Anterior cingulate cortex (tissue), 58 donors: ENCODE measurements at regions not wholly inside any gene's neighbourhood (a gene's known extent, or its start where the extent isn't known, plus 50 kb on each side); places are given as distances from the start of the nearest gene placed in this dataset.
"Not testable (repeated sequence)": the region's sequence is repeated elsewhere in the genome, so short reads cannot be mapped to it uniquely, and the experiment has no call there.

Experiments used
- DNase-seq, 58 donors: peaks; one replicate each; lab custom pipeline; 2025; lab: John Stamatoyannopoulos, UW

- no peak for DNase-seq
Measured at GRCh38 chr14:54010981-54011380, 54.4 kb upstream of the BMP4 start.

GRCh38 chr14:54023027-54023426 lies 66.4 kb upstream of the BMP4 start:
- no peak for DNase-seq

- no peak for DNase-seq
Measured at GRCh38 chr14:54025661-54026060, 69.0 kb upstream of the BMP4 start.

GRCh38 chr14:54026671-54027070 lies 70.0 kb upstream of the BMP4 start:
- no peak for DNase-seq

GRCh38 chr14:54030996-54031395 lies 74.4 kb upstream of the BMP4 start:
- DNase-seq: not testable (repeated sequence)

DNA sequence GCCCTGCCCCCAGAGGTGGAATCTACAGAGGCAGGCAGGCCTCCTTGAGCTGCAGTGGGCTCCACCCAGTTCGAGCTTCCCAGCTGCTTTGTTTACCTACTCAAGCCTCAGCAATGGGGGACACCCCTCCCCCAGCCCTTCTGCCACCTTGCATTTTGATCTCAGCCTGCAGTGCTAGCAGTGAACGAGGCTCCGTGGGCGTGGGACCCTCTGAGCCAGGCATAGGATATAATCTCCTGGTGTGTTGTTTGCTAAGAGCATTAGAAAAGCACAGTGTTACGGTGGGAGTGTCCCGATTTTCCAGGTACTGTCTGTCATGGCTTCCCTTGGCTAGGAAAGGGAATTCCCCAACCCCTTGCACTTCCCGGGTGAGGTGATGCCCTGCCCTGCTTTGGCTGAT lies 76.7 kb upstream of the BMP4 start:
- not testable (repeated sequence) for DNase-seq

- no peak for DNase-seq
Measured at GRCh38 chr14:54038724-54039123, 82.1 kb upstream of the BMP4 start.

GRCh38 chr14:54039311-54039710 lies 82.7 kb upstream of the BMP4 start:
- DNase-seq: no peak

GRCh38 chr14:54040846-54041245 lies 84.2 kb upstream of the BMP4 start:
- DNase-seq: no peak

- DNase-seq: no peak
Measured at GRCh38 chr14:54046250-54046649, 89.6 kb upstream of the BMP4 start.

GRCh38 chr14:54047645-54048308 lies 91.2 kb upstream of the BMP4 start:
- no peak for DNase-seq

GRCh38 chr14:54048311-54048710 lies 91.7 kb upstream of the BMP4 start:
- no peak for DNase-seq

- DNase-seq: no peak
Measured at GRCh38 chr14:54048736-54049135, 92.1 kb upstream of the BMP4 start.

DNA sequence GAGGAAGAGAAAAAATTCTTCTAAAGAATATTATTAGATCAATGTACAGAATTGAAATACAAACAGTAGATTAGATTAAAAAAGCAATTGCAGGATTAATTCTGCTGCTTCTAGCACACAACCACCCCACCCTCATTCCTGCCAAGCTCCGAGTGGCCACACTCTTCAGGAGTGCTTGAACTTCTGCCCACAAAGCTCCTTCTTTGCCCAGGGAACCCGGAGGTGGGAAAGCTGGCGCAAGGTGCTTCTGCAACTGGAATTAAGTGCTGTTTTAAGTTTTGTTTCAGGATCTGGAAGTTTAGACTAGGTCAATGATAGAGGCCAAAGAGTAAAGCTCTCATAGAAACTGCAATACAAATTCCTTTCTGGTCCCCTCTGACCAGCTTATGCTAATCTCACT lies 94.1 kb upstream of the BMP4 start:
- no peak for DNase-seq

- DNase-seq: no peak
Measured at GRCh38 chr14:54052696-54053385, 96.2 kb upstream of the BMP4 start.

DNA sequence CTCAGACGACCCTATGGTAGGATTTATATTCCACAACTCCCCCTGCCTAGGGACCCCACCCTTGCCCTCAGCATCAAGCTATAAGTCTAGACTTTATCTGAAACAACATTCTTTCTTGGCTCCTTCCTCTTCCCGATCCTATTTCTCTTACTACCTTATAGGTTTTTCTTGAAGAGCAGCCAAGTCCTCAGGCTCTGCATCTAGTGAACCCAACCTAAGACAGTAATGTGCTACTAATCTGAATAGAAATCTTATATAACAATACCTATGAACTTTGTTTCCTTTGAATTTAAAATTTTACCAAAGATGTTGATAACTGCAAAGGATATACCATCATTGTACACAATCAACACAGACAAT lies 96.7 kb upstream of the BMP4 start:
- DNase-seq: no peak

DNA sequence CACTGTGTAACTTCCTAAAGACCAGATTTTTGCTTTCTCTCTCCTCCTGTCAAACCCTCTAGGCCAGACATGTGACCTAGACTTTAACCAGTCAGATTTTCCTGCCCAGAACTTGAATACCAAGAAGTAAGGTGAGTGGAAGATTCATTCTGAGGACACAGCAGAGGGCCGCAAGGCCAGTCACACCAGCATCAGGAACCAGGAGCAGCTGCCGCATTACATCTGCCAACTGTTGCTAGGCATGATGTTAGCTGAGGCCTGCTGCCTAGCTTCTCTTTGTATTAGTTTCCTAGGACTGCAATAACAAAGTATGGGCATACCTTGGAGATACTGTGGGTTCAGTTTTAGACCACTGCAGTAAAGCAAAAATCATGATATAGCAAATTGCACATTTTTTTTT lies 101.9 kb upstream of the BMP4 start:
- no peak for DNase-seq

- no peak for DNase-seq
Measured at GRCh38 chr14:54083549-54084239, 127.1 kb upstream of the BMP4 start.

- DNase-seq: no peak
Measured at GRCh38 chr14:54085232-54085761, 128.7 kb upstream of the BMP4 start.

- no peak for DNase-seq
Measured at GRCh38 chr14:54085841-54086240, 129.2 kb upstream of the BMP4 start.

GRCh38 chr14:54086767-54087166 lies 130.1 kb upstream of the BMP4 start:
- DNase-seq: no peak

DNA sequence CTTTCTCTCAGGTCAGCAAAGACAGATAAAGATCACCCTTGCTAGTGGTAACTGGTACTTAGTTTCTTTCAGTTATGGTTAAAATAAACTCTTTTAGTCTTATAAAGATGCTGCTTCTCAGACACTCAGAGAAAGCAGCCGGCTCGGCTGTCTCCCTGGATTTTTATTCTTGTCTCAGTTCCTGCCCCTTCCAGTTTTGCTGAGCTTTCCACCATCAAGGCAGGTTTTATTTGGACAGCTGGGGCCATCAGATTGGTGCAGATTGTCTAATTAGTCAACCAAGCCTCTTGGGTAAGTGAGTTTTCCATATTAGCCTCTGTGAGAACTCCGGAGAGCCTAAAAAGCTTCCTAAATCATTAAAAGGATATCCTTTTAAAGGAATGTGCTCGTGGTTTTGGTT lies 130.8 kb upstream of the BMP4 start:
- DNase-seq: no peak
